HG02884 (cell line): ENCODE measurements at regions not wholly inside any gene's neighbourhood (a gene's known extent, or its start where the extent isn't known, plus 50 kb on each side); places are given as distances from the start of the nearest gene placed in this dataset.

Experiments used
- ATAC-seq: cut with Tn5 transposase; IDR thresholded peaks from one replicate; pipeline ENCODE4 v1.9.1; 2021; ENCODE audit warnings: mild to moderate bottlenecking, moderate library complexity; ENCODE audit not compliant: unreplicated experiment

GRCh38 chr7:84258628-84259027, 64.0 kb upstream of the SEMA3A start:
- ATAC-seq, result no peak

- ATAC-seq, result no peak
Measured at GRCh38 chr7:84256571-84256971, 62.0 kb upstream of the SEMA3A start.

- ATAC-seq, result no peak
Measured at GRCh38 chr7:84251277-84251781, 56.7 kb upstream of the SEMA3A start.

GRCh38 chr7:84250452-84250851, 55.9 kb upstream of the SEMA3A start:
- no peak for ATAC-seq

GRCh38 chr7:84249656-84250055, 55.1 kb upstream of the SEMA3A start:
- ATAC-seq, result no peak

GRCh38 chr7:84248843-84249242, 54.3 kb upstream of the SEMA3A start:
- ATAC-seq, result no peak

GRCh38 chr7:84248267-84248666, 53.7 kb upstream of the SEMA3A start:
- no peak for ATAC-seq

- no peak for ATAC-seq
Measured at GRCh38 chr7:84247591-84247990, 53.0 kb upstream of the SEMA3A start.

- no peak for ATAC-seq
Measured at GRCh38 chr7:84245835-84246234, 51.2 kb upstream of the SEMA3A start.
